HEK293 (cell line): ENCODE measurements at regions not wholly inside any gene's neighbourhood (a gene's known extent, or its start where the extent isn't known, plus 50 kb on each side); places are given as distances from the start of the nearest gene placed in this dataset.

Source experiments
- CTCF ChIA-PET: fragments of 350-600 bp; formaldehyde crosslinking; extraction: SDS; loops from one replicate; lab custom pipeline; 2021; ENCODE audit warnings: antibody characterized with exemption; lab: Yijun Ruan, JAX
- POLR2A ChIA-PET: fragments of 300-600 bp; formaldehyde crosslinking; extraction: SDS; loops from one replicate; lab custom pipeline; 2020; ENCODE audit warnings: antibody characterized with exemption, inconsistent platforms; lab: Yijun Ruan, JAX
- H3K27ac ChIP-seq: fragments of 200-500 bp; sonication (Bioruptor generic); 2 replicates; pipeline ENCODE4 v1.5.1; 2014; ENCODE audit warnings: low read depth, low read length, control low read depth, inconsistent platforms; ENCODE audit errors: extremely low read depth
- H3K36me3 ChIP-seq, 2 experiments: fragments of 200-500 bp in 1 of 2; sonication (Bioruptor generic) in 1 of 2; 1 replicate in 1 of 2; 2 replicates in 1 of 2; pipeline ENCODE4 v1.5.1; 2014 to 2017; ENCODE audit warnings: inconsistent platforms in 2 of 2, low read length in 2 of 2; ENCODE audit not compliant: control insufficient read depth in 2 of 2, insufficient read depth in 1 of 2
- H3K4me1 ChIP-seq: fragments of 200-500 bp; sonication (Bioruptor generic); 2 replicates; pipeline ENCODE4 v1.5.1; 2014; ENCODE audit warnings: mild to moderate bottlenecking, low read length, inconsistent platforms; ENCODE audit not compliant: control insufficient read depth, insufficient read depth
- H3K4me3 ChIP-seq: 2 replicates; pipeline ENCODE4 v1.5.1; 2011; ENCODE audit warnings: low read depth, mild to moderate bottlenecking, control low read depth, low read length, moderate library complexity
- H3K9me3 ChIP-seq: fragments of 200-500 bp; sonication (Bioruptor generic); 2 replicates; pipeline ENCODE4 v1.5.1; 2014; ENCODE audit warnings: low read depth, low read length, inconsistent platforms; ENCODE audit not compliant: control insufficient read depth, insufficient read depth
- EGR2 ChIP-seq: fragments of 450-650 bp; formaldehyde crosslinking; IDR thresholded peaks from 2 replicates; pipeline ENCODE4 v1.5.1; 2016; ENCODE audit warnings: low read depth, missing biosample characterization, missing genetic modification characterization
- ZBTB48 ChIP-seq: fragments of 450-650 bp; formaldehyde crosslinking; IDR thresholded peaks from 2 replicates; pipeline ENCODE4 v1.5.1; 2016; ENCODE audit warnings: missing biosample characterization, missing genetic modification characterization
- ZBTB7A ChIP-seq: fragments of 450-650 bp; formaldehyde crosslinking; IDR thresholded peaks from 2 replicates; pipeline ENCODE4 v1.5.1; 2016; ENCODE audit warnings: low read depth, missing biosample characterization, missing genetic modification characterization
- ZNF121 ChIP-seq: fragments of 450-650 bp; formaldehyde crosslinking; IDR thresholded peaks from 2 replicates; pipeline ENCODE4 v1.5.1; 2016; ENCODE audit warnings: missing biosample characterization, missing genetic modification characterization
- ZNF184 ChIP-seq: fragments of 450-650 bp; IDR thresholded peaks from 2 replicates; pipeline ENCODE4 v1.5.1; 2018; ENCODE audit warnings: missing biosample characterization, mild to moderate bottlenecking, missing genetic modification characterization
- ZNF221 ChIP-seq: fragments of 450-650 bp; formaldehyde crosslinking; IDR thresholded peaks from 2 replicates; pipeline ENCODE4 v1.5.1; 2017; ENCODE audit warnings: missing biosample characterization, missing genetic modification characterization, borderline replicate concordance
- ZNF670 ChIP-seq: fragments of 450-650 bp; formaldehyde crosslinking; IDR thresholded peaks from 2 replicates; pipeline ENCODE4 v1.5.1; 2016; ENCODE audit warnings: missing biosample characterization, missing genetic modification characterization, low read depth
- TF ChIP-seq, protein P1 (sequence below): fragments of 450-650 bp; formaldehyde crosslinking; IDR thresholded peaks from 2 replicates; pipeline ENCODE4 v1.5.1; 2016; ENCODE audit warnings: missing biosample characterization, missing genetic modification characterization
- TF ChIP-seq, protein P2 (sequence below): fragments of 450-650 bp; formaldehyde crosslinking; IDR thresholded peaks from 2 replicates; pipeline ENCODE4 v1.5.1; 2016; ENCODE audit warnings: missing biosample characterization, missing genetic modification characterization, borderline replicate concordance
- TF ChIP-seq, protein P3 (sequence below): fragments of 450-650 bp; formaldehyde crosslinking; optimal IDR thresholded peaks from 2 replicates; pipeline ENCODE3; 2016; ENCODE audit warnings: missing biosample characterization, mild to moderate bottlenecking, missing genetic modification characterization
- TF ChIP-seq, protein P4 (sequence below): sonication (generic); formaldehyde crosslinking; IDR thresholded peaks from 2 replicates; pipeline ENCODE4 v1.8.1; 2022; ENCODE audit warnings: mild to moderate bottlenecking, moderate library complexity, missing genetic modification reagents
- TF ChIP-seq, protein P5 (sequence below): fragments of 450-650 bp; formaldehyde crosslinking; IDR thresholded peaks from 2 replicates; pipeline ENCODE4 v1.5.1; 2016; ENCODE audit warnings: missing biosample characterization, missing genetic modification characterization

DNA sequence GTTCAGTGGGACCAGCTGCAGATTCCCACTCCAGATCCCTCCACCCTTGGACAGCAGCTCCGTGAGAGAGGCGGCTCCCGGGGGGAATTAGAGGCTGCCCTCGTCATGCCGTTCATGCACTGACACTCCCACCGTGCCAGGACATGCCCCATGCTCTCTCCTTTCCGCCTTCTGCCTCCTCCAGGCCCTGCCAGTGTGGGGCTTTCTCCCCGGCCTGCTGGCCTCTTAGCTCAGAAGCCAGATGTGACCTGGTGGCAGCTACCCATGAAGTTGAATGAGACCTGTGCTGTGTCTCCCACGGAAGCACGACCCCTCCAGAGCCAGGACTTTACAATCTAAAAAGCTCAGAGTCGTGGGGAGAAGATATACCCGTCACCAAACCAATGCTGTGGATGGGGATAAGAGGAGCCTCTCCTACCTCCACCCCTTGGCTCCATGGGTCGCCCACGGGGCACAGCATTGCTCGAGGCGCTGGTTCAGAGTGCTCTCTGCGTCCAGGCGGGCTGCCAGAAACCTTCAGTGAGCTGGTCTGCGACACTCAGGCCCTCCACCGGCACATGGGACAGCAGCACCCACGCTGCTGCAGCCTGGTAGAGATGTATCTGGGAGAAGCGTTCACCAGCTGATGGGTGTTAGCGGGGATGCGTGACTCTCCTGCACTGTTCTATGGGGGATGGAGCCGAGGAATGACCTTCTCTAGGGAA is 111.0 kb upstream of the GPC1 start (continued):
- TF ChIP-seq, protein P1, sequence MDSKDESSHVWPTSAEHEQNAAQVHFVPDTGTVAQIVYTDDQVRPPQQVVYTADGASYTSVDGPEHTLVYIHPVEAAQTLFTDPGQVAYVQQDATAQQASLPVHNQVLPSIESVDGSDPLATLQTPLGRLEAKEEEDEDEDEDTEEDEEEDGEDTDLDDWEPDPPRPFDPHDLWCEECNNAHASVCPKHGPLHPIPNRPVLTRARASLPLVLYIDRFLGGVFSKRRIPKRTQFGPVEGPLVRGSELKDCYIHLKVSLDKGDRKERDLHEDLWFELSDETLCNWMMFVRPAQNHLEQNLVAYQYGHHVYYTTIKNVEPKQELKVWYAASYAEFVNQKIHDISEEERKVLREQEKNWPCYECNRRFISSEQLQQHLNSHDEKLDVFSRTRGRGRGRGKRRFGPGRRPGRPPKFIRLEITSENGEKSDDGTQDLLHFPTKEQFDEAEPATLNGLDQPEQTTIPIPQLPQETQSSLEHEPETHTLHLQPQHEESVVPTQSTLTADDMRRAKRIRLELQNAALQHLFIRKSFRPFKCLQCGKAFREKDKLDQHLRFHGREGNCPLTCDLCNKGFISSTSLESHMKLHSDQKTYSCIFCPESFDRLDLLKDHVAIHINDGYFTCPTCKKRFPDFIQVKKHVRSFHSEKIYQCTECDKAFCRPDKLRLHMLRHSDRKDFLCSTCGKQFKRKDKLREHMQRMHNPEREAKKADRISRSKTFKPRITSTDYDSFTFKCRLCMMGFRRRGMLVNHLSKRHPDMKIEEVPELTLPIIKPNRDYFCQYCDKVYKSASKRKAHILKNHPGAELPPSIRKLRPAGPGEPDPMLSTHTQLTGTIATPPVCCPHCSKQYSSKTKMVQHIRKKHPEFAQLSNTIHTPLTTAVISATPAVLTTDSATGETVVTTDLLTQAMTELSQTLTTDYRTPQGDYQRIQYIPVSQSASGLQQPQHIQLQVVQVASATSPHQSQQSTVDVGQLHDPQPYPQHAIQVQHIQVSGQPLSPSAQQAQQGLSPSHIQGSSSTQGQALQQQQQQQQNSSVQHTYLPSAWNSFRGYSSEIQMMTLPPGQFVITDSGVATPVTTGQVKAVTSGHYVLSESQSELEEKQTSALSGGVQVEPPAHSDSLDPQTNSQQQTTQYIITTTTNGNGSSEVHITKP: no peak
- TF ChIP-seq, protein P2, sequence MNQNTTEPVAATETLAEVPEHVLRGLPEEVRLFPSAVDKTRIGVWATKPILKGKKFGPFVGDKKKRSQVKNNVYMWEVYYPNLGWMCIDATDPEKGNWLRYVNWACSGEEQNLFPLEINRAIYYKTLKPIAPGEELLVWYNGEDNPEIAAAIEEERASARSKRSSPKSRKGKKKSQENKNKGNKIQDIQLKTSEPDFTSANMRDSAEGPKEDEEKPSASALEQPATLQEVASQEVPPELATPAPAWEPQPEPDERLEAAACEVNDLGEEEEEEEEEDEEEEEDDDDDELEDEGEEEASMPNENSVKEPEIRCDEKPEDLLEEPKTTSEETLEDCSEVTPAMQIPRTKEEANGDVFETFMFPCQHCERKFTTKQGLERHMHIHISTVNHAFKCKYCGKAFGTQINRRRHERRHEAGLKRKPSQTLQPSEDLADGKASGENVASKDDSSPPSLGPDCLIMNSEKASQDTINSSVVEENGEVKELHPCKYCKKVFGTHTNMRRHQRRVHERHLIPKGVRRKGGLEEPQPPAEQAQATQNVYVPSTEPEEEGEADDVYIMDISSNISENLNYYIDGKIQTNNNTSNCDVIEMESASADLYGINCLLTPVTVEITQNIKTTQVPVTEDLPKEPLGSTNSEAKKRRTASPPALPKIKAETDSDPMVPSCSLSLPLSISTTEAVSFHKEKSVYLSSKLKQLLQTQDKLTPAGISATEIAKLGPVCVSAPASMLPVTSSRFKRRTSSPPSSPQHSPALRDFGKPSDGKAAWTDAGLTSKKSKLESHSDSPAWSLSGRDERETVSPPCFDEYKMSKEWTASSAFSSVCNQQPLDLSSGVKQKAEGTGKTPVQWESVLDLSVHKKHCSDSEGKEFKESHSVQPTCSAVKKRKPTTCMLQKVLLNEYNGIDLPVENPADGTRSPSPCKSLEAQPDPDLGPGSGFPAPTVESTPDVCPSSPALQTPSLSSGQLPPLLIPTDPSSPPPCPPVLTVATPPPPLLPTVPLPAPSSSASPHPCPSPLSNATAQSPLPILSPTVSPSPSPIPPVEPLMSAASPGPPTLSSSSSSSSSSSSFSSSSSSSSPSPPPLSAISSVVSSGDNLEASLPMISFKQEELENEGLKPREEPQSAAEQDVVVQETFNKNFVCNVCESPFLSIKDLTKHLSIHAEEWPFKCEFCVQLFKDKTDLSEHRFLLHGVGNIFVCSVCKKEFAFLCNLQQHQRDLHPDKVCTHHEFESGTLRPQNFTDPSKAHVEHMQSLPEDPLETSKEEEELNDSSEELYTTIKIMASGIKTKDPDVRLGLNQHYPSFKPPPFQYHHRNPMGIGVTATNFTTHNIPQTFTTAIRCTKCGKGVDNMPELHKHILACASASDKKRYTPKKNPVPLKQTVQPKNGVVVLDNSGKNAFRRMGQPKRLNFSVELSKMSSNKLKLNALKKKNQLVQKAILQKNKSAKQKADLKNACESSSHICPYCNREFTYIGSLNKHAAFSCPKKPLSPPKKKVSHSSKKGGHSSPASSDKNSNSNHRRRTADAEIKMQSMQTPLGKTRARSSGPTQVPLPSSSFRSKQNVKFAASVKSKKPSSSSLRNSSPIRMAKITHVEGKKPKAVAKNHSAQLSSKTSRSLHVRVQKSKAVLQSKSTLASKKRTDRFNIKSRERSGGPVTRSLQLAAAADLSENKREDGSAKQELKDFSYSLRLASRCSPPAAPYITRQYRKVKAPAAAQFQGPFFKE (tag by site-specific recombination): no peak
- TF ChIP-seq ZNF121 (tag by site-specific recombination): no peak
- no peak for TF ChIP-seq ZNF221 (tag by site-specific recombination)

DNA sequence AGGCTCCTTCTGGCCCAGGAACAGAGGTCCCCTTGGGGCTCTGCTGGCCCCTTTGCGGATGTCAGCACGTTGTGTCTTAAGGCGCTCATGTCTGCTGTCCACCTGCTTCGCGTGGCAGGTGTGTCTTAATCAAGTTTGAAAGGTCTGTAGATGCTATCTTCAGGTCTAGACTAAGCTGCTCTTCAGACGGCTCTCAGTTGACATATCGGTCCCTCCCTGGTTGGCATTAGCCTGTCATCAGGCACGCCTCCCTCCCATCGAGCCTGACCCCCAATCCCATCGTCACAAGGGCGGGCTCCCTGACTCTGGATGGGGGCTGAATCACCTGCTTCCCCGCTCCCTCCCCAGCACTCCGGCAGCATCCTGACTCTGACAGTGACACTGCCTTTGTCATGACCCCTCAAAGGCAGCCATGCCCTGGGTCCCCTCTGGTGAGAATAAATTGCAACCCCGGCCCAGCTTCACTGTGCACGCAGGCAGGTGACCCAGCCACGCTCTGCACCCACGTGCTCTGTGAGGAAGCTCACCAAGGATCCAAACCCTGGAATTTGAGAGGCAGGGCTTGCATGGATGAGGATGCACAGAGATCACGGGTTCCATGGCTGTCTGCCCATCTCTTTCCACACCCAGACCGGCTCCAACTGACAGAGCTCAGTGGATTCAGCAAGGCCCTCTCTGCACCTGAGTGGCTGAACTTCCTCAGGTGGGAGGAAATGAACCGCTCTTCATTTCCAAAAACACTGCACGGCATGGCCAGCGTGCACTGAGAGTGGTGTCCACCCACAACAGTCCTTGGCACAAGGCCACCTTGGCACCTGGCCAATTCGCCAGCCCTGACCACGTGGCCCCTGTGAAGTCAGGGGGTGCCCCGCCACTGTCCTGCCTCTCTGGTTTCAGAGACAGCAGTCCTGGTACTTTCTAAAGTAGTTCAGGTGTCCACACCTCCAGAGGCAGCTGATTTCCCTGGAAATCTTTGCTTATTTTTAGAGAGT is 110.2 kb upstream of the GPC1 start:
- no peaks in the 10 kb centered on the region for H3K4me1 ChIP-seq
- H3K4me3 ChIP-seq: no peak overlapping the region
- no peaks in the 10 kb centered on the region for H3K9me3 ChIP-seq
- H3K27ac ChIP-seq: no peak overlapping the region
- TF ChIP-seq, protein P3, sequence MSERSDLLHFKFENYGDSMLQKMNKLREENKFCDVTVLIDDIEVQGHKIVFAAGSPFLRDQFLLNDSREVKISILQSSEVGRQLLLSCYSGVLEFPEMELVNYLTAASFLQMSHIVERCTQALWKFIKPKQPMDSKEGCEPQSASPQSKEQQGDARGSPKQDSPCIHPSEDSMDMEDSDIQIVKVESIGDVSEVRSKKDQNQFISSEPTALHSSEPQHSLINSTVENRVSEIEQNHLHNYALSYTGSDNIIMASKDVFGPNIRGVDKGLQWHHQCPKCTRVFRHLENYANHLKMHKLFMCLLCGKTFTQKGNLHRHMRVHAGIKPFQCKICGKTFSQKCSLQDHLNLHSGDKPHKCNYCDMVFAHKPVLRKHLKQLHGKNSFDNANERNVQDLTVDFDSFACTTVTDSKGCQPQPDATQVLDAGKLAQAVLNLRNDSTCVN (tag by site-specific recombination): no peak
- TF ChIP-seq, all 188 proteins: peak for 0
- POLR2A ChIA-PET: no interaction called here
- CTCF ChIA-PET: no interaction called here
- H3K36me3 ChIP-seq: no peaks in the 10 kb centered on the region

DNA sequence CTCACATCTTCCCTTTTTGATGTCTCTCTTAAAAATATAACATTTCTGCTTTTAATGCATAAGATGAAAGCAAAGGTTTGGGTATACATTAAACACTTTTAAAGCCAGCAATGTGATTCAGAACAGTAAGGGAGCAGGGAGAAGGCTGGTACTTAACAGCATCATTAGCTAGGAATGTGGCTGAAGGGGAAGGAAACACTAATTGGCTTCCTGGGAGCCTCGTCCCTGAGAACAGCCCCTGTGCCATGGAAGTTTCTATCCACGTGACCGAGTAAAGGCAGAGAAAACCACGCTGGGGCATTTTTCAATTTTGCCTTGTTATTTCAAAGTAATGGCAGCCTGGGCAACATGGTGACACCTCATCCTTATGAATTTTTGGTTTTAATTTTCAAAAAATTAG is 109.2 kb upstream of the GPC1 start:
- ChIA-PET CTCF (no interaction called here), POLR2A (no interaction called here)
- TF ChIP-seq, protein P4, sequence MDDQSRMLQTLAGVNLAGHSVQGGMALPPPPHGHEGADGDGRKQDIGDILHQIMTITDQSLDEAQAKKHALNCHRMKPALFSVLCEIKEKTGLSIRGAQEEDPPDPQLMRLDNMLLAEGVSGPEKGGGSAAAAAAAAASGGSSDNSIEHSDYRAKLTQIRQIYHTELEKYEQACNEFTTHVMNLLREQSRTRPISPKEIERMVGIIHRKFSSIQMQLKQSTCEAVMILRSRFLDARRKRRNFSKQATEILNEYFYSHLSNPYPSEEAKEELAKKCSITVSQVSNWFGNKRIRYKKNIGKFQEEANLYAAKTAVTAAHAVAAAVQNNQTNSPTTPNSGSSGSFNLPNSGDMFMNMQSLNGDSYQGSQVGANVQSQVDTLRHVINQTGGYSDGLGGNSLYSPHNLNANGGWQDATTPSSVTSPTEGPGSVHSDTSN (CRISPR knock-in tag): no peak
- no peak for TF ChIP-seq ZBTB48 (tag by site-specific recombination)
- TF ChIP-seq, protein P5, sequence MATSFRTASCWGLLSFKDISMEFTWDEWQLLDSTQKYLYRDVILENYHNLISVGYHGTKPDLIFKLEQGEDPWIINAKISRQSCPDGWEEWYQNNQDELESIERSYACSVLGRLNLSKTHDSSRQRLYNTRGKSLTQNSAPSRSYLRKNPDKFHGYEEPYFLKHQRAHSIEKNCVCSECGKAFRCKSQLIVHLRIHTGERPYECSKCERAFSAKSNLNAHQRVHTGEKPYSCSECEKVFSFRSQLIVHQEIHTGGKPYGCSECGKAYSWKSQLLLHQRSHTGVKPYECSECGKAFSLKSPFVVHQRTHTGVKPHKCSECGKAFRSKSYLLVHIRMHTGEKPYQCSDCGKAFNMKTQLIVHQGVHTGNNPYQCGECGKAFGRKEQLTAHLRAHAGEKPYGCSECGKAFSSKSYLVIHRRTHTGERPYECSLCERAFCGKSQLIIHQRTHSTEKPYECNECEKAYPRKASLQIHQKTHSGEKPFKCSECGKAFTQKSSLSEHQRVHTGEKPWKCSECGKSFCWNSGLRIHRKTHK (tag by site-specific recombination): no peak
- TF ChIP-seq ZBTB7A (tag by site-specific recombination): no peak
- TF ChIP-seq EGR2: no peak
- TF ChIP-seq ZNF670 (tag by site-specific recombination): no peak
- no peak for TF ChIP-seq ZNF184 (tag by site-specific recombination)
- Histone ChIP-seq H3K9me3 (no peaks in the 10 kb centered on the region), H3K4me1 (no peaks in the 10 kb centered on the region), H3K27ac (no peak overlapping the region), H3K4me3 (no peak overlapping the region), H3K36me3 (no peaks in the 10 kb centered on the region)
